Nephron progenitor cell (in vitro differentiated cells): ENCODE measurements at regions not wholly inside any gene's neighbourhood (a gene's known extent, or its start where the extent isn't known, plus 50 kb on each side); places are given as distances from the start of the nearest gene placed in this dataset.
A peak's percentile ranks its signal among the peaks of the same experiment; 100 is the strongest.

ENCODE experiments used
- DNase-seq: peaks from one replicate; pipeline ENCODE4 v3.0.0; 2021
- H3K27ac Mint-ChIP-seq: 2 replicates; pipeline ENCODE4 v1.8.0; 2021; ENCODE audit warnings: mild to moderate bottlenecking, moderate library complexity, mixed read lengths
- H3K27me3 Mint-ChIP-seq: 2 replicates; pipeline ENCODE4 v1.8.0; 2021; ENCODE audit warnings: mild to moderate bottlenecking, low read depth, mixed read lengths; ENCODE audit not compliant: poor library complexity
- H3K36me3 Mint-ChIP-seq: 2 replicates; pipeline ENCODE4 v1.8.0; 2021; ENCODE audit warnings: low read depth, mixed read lengths
- H3K4me1 Mint-ChIP-seq: 2 replicates; pipeline ENCODE4 v1.8.0; 2021; ENCODE audit warnings: mixed read lengths
- H3K4me3 Mint-ChIP-seq: 2 replicates; pipeline ENCODE4 v1.8.0; 2021; ENCODE audit warnings: mild to moderate bottlenecking, moderate library complexity, mixed read lengths
- H3K9me3 Mint-ChIP-seq: 2 replicates; pipeline ENCODE4 v1.8.0; 2021; ENCODE audit warnings: mild to moderate bottlenecking, moderate library complexity, mixed read lengths
- CTCF ChIP-seq: fragments of 200-600 bp; sonication (generic); IDR thresholded peaks from 2 replicates; pipeline ENCODE4 v1.5.0; 2021; ENCODE audit warnings: antibody characterized with exemption

GRCh38 chr10:28798428-28798955 lies 121.2 kb downstream of the BAMBI start:
- no peak for DNase-seq
- no peaks in the 10 kb centered on the region for H3K9me3 Mint-ChIP-seq
- no peak overlapping the region for H3K27ac Mint-ChIP-seq
- no peaks in the 10 kb centered on the region for H3K36me3 Mint-ChIP-seq
- H3K4me1 Mint-ChIP-seq: peaks cover 24% of the 10 kb centered on the region
- H3K27me3 Mint-ChIP-seq: peaks cover 2% of the 10 kb centered on the region
- no peak overlapping the region for H3K4me3 Mint-ChIP-seq
- no peak for TF ChIP-seq CTCF

DNA sequence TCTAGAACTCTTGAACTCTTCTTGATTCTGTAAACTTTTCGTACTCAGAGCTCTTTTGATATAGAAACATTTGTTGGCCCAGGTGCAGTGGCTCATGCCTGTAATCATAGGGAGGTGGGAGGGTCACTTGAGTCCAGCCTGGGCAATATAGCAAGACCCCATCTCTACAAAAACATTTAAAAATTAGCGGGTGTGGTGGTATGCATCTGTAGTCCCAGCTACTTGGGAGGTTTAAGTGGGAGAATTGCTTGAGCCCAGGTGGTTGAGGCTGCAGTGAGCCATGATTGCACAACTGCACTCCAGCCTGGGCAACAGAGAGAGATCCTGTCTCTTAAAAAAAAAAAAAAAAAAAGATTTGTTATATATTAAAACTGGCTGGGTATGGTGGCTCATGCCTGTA lies 121.6 kb downstream of the BAMBI start:
- Mint-ChIP-seq H3K27me3 (peaks cover 2% of the 10 kb centered on the region), H3K27ac (no peak overlapping the region), H3K9me3 (no peaks in the 10 kb centered on the region), H3K4me1 (peaks cover 24% of the 10 kb centered on the region), H3K4me3 (no peak overlapping the region), H3K36me3 (no peaks in the 10 kb centered on the region)
- DNase-seq: no peak
- no peak for TF ChIP-seq CTCF

DNA sequence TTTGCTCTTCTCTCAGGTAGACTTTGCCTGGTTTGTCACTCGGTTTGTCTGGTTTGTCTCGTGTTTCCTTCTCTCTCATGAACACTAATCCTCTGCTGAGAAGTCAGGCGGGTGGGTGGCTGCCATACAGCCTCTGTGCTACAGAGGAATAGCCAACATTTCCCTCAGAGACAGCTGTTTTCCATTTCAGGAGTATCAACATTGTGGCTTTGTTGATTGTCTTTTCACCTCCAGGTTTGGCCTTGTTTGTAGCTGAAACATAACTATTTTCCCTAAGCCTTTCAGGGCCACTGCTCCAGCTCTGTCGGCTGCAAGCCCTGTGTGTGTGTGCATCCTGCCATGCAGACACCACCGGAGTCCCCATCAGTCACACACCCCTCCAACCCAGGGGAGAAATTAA lies 122.8 kb downstream of the BAMBI start:
- peaks cover 2% of the 10 kb centered on the region for H3K27me3 Mint-ChIP-seq
- H3K36me3 Mint-ChIP-seq: no peaks in the 10 kb centered on the region
- no peak for DNase-seq
- peaks cover 30% of the 10 kb centered on the region for H3K4me1 Mint-ChIP-seq
- no peaks in the 10 kb centered on the region for H3K9me3 Mint-ChIP-seq
- TF ChIP-seq CTCF: no peak
- no peak overlapping the region for H3K4me3 Mint-ChIP-seq
- peak overlapping the region; percentile 0 for H3K27ac Mint-ChIP-seq

DNA sequence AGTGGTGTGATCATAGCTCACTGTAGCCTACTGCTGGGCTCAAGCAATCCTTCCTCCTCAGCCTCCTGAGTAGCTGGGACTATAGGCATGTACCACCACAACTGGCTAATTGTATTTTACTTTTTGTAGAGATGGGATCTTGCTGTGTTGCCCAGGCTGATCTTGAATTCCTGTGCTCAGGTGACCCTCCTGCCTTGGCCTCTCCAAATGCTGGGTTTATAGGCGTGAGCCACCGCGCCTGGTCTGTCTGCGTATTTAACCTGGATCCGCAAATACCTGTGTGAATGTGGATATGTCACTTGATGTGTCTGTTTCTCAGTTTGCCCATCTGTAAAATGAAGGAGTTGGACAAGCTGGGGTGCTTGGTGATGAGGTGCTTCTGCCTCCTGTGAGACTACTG lies 123.9 kb downstream of the BAMBI start:
- peaks cover 2% of the 10 kb centered on the region for H3K27me3 Mint-ChIP-seq
- no peak for DNase-seq

GRCh38 chr10:28801869-28802268 lies 124.5 kb downstream of the BAMBI start:
- H3K27me3 Mint-ChIP-seq: peaks cover 2% of the 10 kb centered on the region
- H3K4me3 Mint-ChIP-seq: no peak overlapping the region
- H3K9me3 Mint-ChIP-seq: no peaks in the 10 kb centered on the region
- H3K36me3 Mint-ChIP-seq: no peaks in the 10 kb centered on the region
- peaks cover 42% of the 10 kb centered on the region for H3K4me1 Mint-ChIP-seq
- no peak overlapping the region for H3K27ac Mint-ChIP-seq
- TF ChIP-seq CTCF: no peak
- no peak for DNase-seq

More for the DNA sequence above, 123.9 kb downstream of the BAMBI start:
- Mint-ChIP-seq H3K9me3 (no peaks in the 10 kb centered on the region), H3K36me3 (no peaks in the 10 kb centered on the region), H3K4me3 (no peak overlapping the region), H3K4me1 (peaks cover 36% of the 10 kb centered on the region), H3K27ac (no peak overlapping the region)
- TF ChIP-seq CTCF: no peak

DNA sequence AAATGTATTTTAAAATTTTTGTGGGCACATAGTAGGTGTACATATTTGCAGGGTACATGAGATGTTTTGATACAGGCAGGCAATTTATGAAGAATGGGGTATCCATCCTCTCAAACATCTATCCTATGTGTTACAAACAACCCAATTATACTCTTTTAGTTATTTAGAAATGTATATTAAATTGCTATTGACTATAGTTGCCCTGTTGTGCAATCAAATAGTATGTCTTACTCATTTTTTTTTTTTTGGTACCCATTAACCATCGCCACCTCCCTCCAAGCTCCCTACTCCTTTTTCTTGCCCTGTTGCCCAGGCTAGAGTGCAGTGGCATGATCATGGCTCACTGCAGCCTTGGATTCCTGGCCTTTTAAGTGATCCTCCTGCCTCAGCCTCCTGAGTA lies 128.1 kb downstream of the BAMBI start:
- H3K4me1 Mint-ChIP-seq: peaks cover 57% of the 10 kb centered on the region
- DNase-seq: no peak
- no peak for TF ChIP-seq CTCF
- peak overlapping the region; percentile 48 for H3K27ac Mint-ChIP-seq
- no peaks in the 10 kb centered on the region for H3K27me3 Mint-ChIP-seq
- no peaks in the 10 kb centered on the region for H3K9me3 Mint-ChIP-seq
- H3K36me3 Mint-ChIP-seq: no peaks in the 10 kb centered on the region
- no peak overlapping the region for H3K4me3 Mint-ChIP-seq
